Transverse colon (tissue), 4 donors: ENCODE measurements at regions not wholly inside any gene's neighbourhood (a gene's known extent, or its start where the extent isn't known, plus 50 kb on each side); places are given as distances from the start of the nearest gene placed in this dataset.
"Not testable (repeated sequence)": the region's sequence is repeated elsewhere in the genome, so short reads cannot be mapped to it uniquely, and the experiment has no call there.

Source experiments
- DNase-seq: peaks from one replicate; pipeline ENCODE4 v3.0.0-alpha.2; 2019
- H3K27ac ChIP-seq, 4 donors: fragments of 200-600 bp; sonication (generic); 2 replicates each; pipeline ENCODE4 v1.5.1; 2016 to 2018; ENCODE audit warnings: inconsistent platforms in 4 of 4
- H3K27me3 ChIP-seq: fragments of 200-600 bp; sonication (generic); 2 replicates; pipeline ENCODE4 v1.5.1; 2017; ENCODE audit warnings: inconsistent platforms
- H3K36me3 ChIP-seq, 4 donors: fragments of 200-600 bp; sonication (generic); 2 replicates each; pipeline ENCODE4 v1.5.1; 2017 to 2019; ENCODE audit warnings: inconsistent platforms in 4 of 4
- H3K4me1 ChIP-seq, 4 donors: fragments of 200-600 bp; sonication (generic); 2 replicates each; pipeline ENCODE4 v1.5.1; 2017 to 2020; ENCODE audit warnings: inconsistent platforms in 4 of 4
- H3K4me3 ChIP-seq, 4 donors: fragments of 200-600 bp; sonication (generic); 1 replicate in 1 of 4; 2 replicates in 3 of 4; pipeline versions ENCODE4 v1.5.1 to v1.6.1; 2017 to 2019; ENCODE audit warnings: inconsistent platforms in 4 of 4
- H3K9me3 ChIP-seq, 2 donors: fragments of 200-600 bp; sonication (generic); 2 replicates each; pipeline ENCODE4 v1.5.1; 2017 to 2019; ENCODE audit warnings: inconsistent platforms in 2 of 2
- EP300 ChIP-seq: sonication (generic); formaldehyde crosslinking; IDR thresholded peaks from one replicate; pipeline ENCODE4 v1.6.1; 2017; ENCODE audit warnings: antibody characterized with exemption, low read depth
- POLR2A ChIP-seq: fragments of 450-650 bp; IDR thresholded peaks from one replicate; pipeline ENCODE4 v1.6.1; 2016; ENCODE audit warnings: antibody characterized with exemption, mild to moderate bottlenecking, moderate library complexity
- POLR2AphosphoS5 ChIP-seq, 3 donors: sonication (generic); formaldehyde crosslinking; IDR thresholded peaks; one replicate each; pipeline ENCODE4 v1.6.1; 2016; ENCODE audit warnings: antibody characterized with exemption in 3 of 3
- whole genome bisulfite sequencing, 2 donors: methylation state at CpG; one replicate each; pipeline ENCODE4 v1.1.5; 2018; ENCODE audit warnings: low coverage in 1 of 2; 5-methylcytosine and 5-hydroxymethylcytosine counted together
- in situ Hi-C, 4 donors: fragments of 200-750 bp; cut with MboI; loops; one replicate each; pipeline versions ENCODE4 v1.15.0 to v1.15.1; 2017; ENCODE audit warnings: low sequenced_read_pairs in 3 of 4, low pct_ligation_motif_present in 1 of 4, low pct_unique_long_range_greater_than_20kb in 1 of 4
- intact Hi-C: fragments of 100-400 bp; cut with DNase I; formaldehyde crosslinking; loops from one replicate; pipeline ENCODE4 v1.15.1; 2023; ENCODE audit warnings: low total_unique reads
- TF ChIP-seq, protein P1 (sequence below), 5 experiments: fragments of 200-600 bp in 3 of 5; fragments of 450-650 bp in 2 of 5; sonication (generic) in 3 of 5; IDR thresholded peaks; 1 replicate in 2 of 5; 2 replicates in 3 of 5; pipeline ENCODE4 v1.5.1; 2016 to 2017; ENCODE audit warnings: antibody characterized with exemption in 5 of 5, inconsistent platforms in 3 of 5, mild to moderate bottlenecking in 2 of 5, moderate library complexity in 1 of 5

DNA sequence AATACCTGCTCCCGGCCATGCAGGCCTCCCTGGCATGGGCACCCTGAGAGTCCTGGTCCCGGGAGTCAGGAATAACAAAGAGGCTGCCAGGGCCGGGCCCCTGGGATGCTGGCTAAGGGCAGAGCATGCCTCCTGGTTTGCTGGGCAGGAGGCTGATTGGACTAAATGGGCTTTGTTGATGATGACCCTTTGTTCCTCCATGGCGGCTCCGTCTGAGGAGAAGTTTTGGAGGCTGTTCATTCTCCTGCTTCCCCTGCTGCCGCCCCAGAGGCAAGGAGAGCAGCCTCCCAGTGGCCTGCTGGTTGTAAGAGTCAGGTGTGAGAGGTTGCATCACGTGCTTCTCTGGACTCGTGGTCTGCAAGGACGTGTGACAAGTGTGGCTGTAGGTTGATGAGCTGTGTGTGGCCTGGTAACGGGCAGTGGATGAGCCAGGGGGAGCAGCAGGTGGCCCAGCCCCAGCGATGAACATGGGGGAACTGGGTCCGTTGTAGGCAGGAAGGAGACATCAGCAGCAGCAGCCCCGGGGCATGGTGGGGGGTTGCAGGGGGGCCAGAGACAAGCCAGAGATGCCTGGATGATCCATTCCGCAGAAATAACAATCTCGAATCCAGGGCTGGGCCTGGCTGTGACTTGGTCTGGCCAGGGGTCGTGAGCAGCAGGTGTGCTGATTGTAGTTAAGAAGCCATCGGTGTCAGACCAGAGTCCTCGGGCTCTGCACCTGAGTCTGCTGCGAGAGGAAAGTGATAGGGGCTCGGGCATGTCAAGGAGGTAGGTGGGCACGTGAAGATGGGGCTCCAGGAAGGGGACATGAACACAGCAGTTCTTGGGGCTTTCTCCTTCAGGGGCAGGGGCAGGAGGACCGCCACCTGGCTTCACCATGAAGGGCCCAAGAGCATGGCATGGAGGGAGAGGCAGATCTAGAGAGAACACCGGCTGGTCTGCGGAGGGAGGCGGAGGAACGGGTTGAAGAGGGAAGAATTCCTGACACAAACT is 101.4 kb downstream of the TNFRSF13B start:
- in situ Hi-C loops, result no loop called here
- Histone ChIP-seq H3K27me3 (no peaks in the 10 kb centered on the region), H3K4me1 (peaks cover 0 to 9% (median 3%) of the 10 kb centered on the region in 4 donors), H3K36me3 (no peaks in the 10 kb centered on the region), H3K9me3 (no peaks in the 10 kb centered on the region), H3K4me3 (no peak overlapping the region), H3K27ac (no peak overlapping the region)
- 84 to 93% methylated on average over 8 to 25 of the region's 26 CpGs for whole genome bisulfite sequencing, 2 donors
- intact Hi-C loops, result no loop called here
- TF ChIP-seq, protein P1, sequence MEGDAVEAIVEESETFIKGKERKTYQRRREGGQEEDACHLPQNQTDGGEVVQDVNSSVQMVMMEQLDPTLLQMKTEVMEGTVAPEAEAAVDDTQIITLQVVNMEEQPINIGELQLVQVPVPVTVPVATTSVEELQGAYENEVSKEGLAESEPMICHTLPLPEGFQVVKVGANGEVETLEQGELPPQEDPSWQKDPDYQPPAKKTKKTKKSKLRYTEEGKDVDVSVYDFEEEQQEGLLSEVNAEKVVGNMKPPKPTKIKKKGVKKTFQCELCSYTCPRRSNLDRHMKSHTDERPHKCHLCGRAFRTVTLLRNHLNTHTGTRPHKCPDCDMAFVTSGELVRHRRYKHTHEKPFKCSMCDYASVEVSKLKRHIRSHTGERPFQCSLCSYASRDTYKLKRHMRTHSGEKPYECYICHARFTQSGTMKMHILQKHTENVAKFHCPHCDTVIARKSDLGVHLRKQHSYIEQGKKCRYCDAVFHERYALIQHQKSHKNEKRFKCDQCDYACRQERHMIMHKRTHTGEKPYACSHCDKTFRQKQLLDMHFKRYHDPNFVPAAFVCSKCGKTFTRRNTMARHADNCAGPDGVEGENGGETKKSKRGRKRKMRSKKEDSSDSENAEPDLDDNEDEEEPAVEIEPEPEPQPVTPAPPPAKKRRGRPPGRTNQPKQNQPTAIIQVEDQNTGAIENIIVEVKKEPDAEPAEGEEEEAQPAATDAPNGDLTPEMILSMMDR (IDR thresholded peaks at IDR 0.05), result no peak
- TF ChIP-seq POLR2A (no peak), EP300 (no peak), POLR2AphosphoS5 (IDR thresholded peaks at IDR 0.05) (no peak)
- no peak for DNase-seq

DNA sequence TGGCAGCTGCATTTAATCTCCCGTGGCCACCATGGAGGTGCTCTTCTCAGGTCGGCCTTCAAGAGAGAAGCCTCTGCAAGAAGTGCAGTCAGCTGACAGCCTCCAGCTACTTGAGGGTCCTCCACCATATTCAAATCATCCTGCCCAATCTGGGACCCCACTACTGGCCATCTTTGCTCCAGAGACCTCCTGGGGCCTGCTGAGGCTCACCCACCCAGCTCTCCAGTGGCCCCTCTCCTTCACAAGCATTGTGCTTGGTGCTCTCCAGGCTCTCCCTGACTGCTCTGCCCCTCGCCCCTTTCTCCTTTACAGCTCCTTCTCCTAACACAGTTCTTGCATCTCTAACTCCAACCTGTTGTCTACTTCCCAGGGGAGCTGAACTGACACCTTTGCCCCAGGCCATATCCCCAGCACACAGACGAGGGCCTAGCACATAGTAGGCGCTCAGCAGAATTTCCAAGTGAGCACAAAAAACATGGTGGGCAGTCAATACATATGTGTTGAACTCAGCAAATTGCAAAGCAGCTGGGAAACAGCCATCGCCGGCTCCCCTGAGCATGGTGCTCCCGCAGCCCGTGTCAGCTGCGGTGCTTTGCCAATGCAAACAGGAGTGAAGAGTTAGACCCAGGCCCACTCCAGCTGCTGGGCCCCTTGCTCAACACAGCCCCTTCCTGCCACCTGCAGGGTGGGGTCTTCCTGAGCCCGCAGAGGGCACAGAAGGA is 102.2 kb downstream of the TNFRSF13B start:
- intact Hi-C loops, H3K27ac ChIP-seq, H3K36me3 ChIP-seq, DNase-seq, in situ Hi-C loops, H3K27me3 ChIP-seq, H3K9me3 ChIP-seq, H3K4me1 ChIP-seq, H3K4me3 ChIP-seq: not testable (repeated sequence)
- 83 to 95% methylated on average over 1 to 10 of the region's 11 CpGs for WGBS, 2 donors

DNA sequence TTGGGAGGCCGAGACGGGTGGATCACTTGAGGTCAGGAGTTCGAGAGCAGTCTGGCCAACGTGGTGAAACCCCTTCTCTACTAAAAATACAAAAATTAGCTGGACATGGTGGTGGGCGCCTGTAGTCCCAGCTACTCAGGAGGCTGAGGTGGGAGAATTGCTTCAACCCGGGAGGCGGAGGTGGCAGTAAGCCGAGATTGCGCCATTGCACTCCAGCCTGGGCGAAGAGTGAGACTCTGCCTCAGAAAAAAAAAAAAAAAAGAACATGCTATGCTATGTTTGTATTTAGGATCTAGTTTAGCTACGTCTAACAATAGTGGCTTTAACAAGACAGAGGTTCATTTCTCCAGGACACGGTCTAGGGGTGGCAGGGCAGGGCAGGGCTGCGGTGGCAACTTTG is 103.3 kb downstream of the TNFRSF13B start:
- intact Hi-C loops, in situ Hi-C loops, H3K27me3 ChIP-seq, H3K27ac ChIP-seq, DNase-seq, H3K9me3 ChIP-seq, H3K4me3 ChIP-seq, H3K36me3 ChIP-seq, H3K4me1 ChIP-seq: not testable (repeated sequence)
- WGBS, 2 donors, result 88 to 91% methylated on average over 8 to 13 of the region's 13 CpGs

DNA sequence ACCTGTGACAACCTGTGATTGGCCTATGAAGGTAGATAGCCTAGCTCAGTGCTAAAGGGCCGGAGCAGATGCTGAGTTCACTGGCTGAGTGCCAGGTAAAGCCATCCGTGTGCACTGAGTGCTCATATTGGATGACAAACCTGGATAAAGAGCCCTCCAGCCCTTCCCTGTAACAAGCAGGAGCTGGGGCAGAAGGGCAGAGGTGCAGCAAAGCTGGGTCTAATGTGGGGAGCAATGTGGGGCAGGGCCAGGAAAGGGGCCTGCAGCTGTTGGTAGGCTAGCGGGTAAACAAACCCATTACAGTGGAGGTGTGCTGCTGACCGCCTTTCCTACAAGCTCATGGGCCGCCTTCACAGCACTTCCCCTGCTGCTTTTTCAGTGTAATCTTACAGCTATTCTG is 104.4 kb downstream of the TNFRSF13B start:
- in situ Hi-C loops, H3K9me3 ChIP-seq, H3K27me3 ChIP-seq, H3K4me1 ChIP-seq, H3K27ac ChIP-seq, H3K36me3 ChIP-seq, DNase-seq, intact Hi-C loops, H3K4me3 ChIP-seq: not testable (repeated sequence)
- 73% methylated on average over 4 of the region's 5 CpGs; no CpG with 5 or more reads in 1 of the 2 donors for whole genome bisulfite sequencing, 2 donors

DNA sequence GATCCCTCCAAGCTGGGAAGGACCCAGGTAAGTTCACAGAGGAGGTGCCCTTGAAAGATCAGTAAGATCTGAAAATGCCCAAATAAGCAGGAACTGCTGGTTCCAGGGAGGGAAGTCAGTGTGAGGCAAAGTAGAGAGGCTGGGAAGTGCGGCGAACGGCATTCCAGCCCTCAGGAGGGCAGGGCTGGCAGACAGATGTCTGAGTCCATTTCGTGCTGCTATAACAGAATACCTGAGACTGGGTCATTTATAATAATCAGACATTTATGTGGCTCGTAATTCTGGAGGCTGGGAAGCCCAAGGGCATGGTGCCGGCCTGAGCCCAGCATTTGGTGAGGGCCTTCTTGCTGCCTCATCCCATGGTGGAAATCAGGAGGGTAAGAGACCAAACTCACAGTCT is 105.1 kb downstream of the TNFRSF13B start:
- DNase-seq, H3K27me3 ChIP-seq, H3K4me3 ChIP-seq, H3K9me3 ChIP-seq, intact Hi-C loops, H3K4me1 ChIP-seq, H3K27ac ChIP-seq, in situ Hi-C loops, H3K36me3 ChIP-seq: not testable (repeated sequence)
- 93% methylated on average over 6 of the region's 6 CpGs; no CpG with 5 or more reads in 1 of the 2 donors for WGBS, 2 donors

DNA sequence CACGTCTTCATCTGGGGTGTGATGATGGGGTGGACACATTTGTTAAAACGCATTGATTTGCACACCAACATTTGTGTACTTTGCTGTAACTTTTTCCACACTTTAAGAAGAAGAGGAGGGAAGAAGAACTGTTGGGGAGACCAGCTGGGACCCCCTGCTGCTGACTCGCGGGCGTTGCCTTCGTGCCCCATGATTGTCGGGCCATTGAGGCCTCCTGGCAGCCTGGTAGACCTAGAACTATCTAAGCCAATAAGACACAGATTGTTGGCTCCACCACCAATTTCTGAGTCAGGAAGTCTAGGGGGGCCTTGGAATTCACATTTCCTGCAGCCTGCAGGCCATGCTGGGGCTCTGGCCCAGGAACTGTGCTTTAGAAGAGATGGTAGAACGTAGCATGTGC is 105.5 kb downstream of the TNFRSF13B start:
- intact Hi-C loops, result no loop called here
- Histone ChIP-seq H3K27me3 (no peaks in the 10 kb centered on the region), H3K36me3 (no peaks in the 10 kb centered on the region), H3K27ac (no peak overlapping the region), H3K4me1 (no peaks in the 10 kb centered on the region), H3K9me3 (no peaks in the 10 kb centered on the region), H3K4me3 (no peak overlapping the region)
- no peak for TF ChIP-seq EP300
- no peak for TF ChIP-seq POLR2AphosphoS5 (IDR thresholded peaks at IDR 0.05)
- TF ChIP-seq, protein P1 (IDR thresholded peaks at IDR 0.05), result no peak
- no peak for TF ChIP-seq POLR2A
- DNase-seq, result no peak
- 85% methylated on average over 8 of the region's 8 CpGs; no CpG with 5 or more reads in 1 of the 2 donors for WGBS, 2 donors
- in situ Hi-C loops, result no loop called here

DNA sequence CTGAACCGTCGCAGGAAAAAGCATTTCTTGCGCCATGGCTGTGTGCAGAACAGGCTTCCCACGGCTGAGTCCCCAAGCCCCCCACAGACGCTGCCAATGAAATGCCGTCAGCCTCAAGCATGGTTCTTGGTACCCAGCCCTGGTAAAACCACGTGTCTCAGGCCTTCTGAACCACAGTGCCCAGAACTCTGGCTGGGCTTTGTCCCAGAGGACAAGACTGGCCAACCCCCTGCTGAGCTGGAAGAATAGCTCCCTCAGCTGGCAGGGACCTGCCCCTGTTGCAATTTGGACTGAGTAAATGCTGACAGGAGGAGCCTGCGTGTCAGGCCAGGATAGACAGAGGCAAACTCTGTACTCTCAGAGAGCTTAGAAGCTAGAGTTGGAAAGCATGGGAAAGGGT is 106.2 kb downstream of the TNFRSF13B start:
- intact Hi-C loops, H3K4me1 ChIP-seq, H3K27ac ChIP-seq, H3K4me3 ChIP-seq, H3K27me3 ChIP-seq, DNase-seq, H3K9me3 ChIP-seq, H3K36me3 ChIP-seq, in situ Hi-C loops: not testable (repeated sequence)
- WGBS, 2 donors, result 82% methylated on average over 1 of the region's 8 CpGs; no CpG with 5 or more reads in 1 of the 2 donors

DNA sequence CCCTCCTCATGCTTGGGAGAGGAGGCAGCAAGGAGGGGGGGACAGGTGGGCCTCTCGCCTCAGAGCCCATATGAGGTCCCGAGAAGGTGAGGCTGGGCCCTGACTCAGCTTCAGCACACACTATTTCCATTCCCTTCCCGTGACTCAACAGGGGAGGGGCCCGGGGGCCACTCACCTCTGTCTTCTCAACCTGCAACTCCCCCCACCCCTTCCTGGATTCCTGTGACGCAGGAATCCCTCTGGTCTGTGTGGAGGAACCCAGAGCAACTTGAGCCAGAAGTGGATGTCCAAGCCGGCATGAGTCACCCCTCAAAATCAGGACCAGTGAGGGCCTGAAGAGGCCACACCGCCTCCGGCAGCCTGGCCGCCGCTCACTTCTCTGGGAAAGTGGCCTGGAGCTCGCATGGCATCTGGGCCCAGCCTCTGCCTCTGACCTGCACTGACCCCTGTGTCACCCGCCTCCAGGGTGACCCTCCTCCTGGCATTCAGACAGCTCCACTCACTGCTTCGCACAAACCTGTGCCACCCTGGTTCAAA is 106.8 kb downstream of the TNFRSF13B start:
- H3K9me3 ChIP-seq, H3K36me3 ChIP-seq, H3K27ac ChIP-seq, H3K4me1 ChIP-seq, intact Hi-C loops, H3K4me3 ChIP-seq, H3K27me3 ChIP-seq, in situ Hi-C loops, DNase-seq: not testable (repeated sequence)
- WGBS, 2 donors, result no CpG with 5 or more reads among the region's 13 CpGs
